ENCODE measurements at regions not wholly inside any gene's neighbourhood (a gene's known extent, or its start where the extent isn't known, plus 50 kb on each side); places are given as distances from the start of the nearest gene placed in this dataset.
"Not testable (repeated sequence)": the region's sequence is repeated elsewhere in the genome, so short reads cannot be mapped to it uniquely, and the experiment has no call there.

DNA sequence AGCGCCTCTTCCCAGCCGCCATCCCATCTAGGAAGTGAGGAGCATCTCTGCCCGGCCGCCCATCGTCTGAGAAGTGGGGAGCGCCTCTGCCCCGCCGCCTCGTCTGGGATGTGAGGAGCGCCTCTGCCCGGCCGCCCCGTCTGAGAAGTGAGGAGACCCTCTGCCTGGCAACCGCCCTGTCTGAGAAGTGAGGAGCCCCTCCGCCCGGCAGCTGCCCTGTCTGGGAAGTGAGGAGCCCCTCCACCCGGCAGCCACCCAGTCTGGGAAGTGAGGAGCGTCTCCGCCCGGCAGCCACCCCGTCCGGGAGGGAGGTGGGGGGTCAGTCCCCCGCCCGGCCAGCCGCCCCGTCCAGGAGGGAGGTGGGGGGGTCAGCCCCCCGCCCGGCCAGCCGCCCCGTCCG lies 139.4 kb upstream of the ANKRD55 start:
- TF ChIP-seq ZNF274 (IDR thresholded peaks at IDR 0.05; ENCODE audit: low read depth, low read length); YY1 (IDR thresholded peaks at IDR 0.05; ENCODE audit: insufficient read depth, insufficient read length): not testable (repeated sequence)

All from NT2/D1 (cell line).